HL-60 (cell line): ENCODE measurements at regions not wholly inside any gene's neighbourhood (a gene's known extent, or its start where the extent isn't known, plus 50 kb on each side); places are given as distances from the start of the nearest gene placed in this dataset.

Source experiments
- GABPA ChIP-seq: IDR thresholded peaks from 2 replicates; pipeline ENCODE4 v1.6.1; 2012; ENCODE audit warnings: low read depth
- POLR2AphosphoS5 ChIP-seq: IDR thresholded peaks from 2 replicates; pipeline ENCODE4 v1.6.1; 2012; ENCODE audit warnings: low read depth
- SPI1 ChIP-seq: IDR thresholded peaks from 2 replicates; pipeline ENCODE4 v1.6.1; 2012; ENCODE audit warnings: low read depth, mild to moderate bottlenecking, borderline replicate concordance
- TF ChIP-seq, protein P1 (sequence below): IDR thresholded peaks from 2 replicates; pipeline ENCODE4 v1.6.1; 2012; ENCODE audit warnings: low read depth; ENCODE audit not compliant: insufficient replicate concordance
- TF ChIP-seq, protein P2 (sequence below): IDR thresholded peaks from one replicate; pipeline ENCODE4 v1.5.1; 2011; ENCODE audit warnings: low read length, control low read depth, inconsistent platforms; ENCODE audit not compliant: insufficient read depth

GRCh38 chr6:122931916-122932315 is 64.1 kb upstream of the CLVS2 start:
- TF ChIP-seq, protein P1, sequence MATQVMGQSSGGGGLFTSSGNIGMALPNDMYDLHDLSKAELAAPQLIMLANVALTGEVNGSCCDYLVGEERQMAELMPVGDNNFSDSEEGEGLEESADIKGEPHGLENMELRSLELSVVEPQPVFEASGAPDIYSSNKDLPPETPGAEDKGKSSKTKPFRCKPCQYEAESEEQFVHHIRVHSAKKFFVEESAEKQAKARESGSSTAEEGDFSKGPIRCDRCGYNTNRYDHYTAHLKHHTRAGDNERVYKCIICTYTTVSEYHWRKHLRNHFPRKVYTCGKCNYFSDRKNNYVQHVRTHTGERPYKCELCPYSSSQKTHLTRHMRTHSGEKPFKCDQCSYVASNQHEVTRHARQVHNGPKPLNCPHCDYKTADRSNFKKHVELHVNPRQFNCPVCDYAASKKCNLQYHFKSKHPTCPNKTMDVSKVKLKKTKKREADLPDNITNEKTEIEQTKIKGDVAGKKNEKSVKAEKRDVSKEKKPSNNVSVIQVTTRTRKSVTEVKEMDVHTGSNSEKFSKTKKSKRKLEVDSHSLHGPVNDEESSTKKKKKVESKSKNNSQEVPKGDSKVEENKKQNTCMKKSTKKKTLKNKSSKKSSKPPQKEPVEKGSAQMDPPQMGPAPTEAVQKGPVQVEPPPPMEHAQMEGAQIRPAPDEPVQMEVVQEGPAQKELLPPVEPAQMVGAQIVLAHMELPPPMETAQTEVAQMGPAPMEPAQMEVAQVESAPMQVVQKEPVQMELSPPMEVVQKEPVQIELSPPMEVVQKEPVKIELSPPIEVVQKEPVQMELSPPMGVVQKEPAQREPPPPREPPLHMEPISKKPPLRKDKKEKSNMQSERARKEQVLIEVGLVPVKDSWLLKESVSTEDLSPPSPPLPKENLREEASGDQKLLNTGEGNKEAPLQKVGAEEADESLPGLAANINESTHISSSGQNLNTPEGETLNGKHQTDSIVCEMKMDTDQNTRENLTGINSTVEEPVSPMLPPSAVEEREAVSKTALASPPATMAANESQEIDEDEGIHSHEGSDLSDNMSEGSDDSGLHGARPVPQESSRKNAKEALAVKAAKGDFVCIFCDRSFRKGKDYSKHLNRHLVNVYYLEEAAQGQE, result no peak
- TF ChIP-seq POLR2AphosphoS5 (no peak), GABPA (no peak), SPI1 (no peak)
- TF ChIP-seq, protein P2, sequence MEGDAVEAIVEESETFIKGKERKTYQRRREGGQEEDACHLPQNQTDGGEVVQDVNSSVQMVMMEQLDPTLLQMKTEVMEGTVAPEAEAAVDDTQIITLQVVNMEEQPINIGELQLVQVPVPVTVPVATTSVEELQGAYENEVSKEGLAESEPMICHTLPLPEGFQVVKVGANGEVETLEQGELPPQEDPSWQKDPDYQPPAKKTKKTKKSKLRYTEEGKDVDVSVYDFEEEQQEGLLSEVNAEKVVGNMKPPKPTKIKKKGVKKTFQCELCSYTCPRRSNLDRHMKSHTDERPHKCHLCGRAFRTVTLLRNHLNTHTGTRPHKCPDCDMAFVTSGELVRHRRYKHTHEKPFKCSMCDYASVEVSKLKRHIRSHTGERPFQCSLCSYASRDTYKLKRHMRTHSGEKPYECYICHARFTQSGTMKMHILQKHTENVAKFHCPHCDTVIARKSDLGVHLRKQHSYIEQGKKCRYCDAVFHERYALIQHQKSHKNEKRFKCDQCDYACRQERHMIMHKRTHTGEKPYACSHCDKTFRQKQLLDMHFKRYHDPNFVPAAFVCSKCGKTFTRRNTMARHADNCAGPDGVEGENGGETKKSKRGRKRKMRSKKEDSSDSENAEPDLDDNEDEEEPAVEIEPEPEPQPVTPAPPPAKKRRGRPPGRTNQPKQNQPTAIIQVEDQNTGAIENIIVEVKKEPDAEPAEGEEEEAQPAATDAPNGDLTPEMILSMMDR, result no peak
